WTC11 (cell line): ENCODE measurements at regions not wholly inside any gene's neighbourhood (a gene's known extent, or its start where the extent isn't known, plus 50 kb on each side); places are given as distances from the start of the nearest gene placed in this dataset.

Experiments
- ESRRA ChIP-seq: sonication (generic); formaldehyde crosslinking; IDR thresholded peaks from 2 replicates; pipeline ENCODE4 v1.8.1; 2022; ENCODE audit warnings: mild to moderate bottlenecking, missing genetic modification reagents, borderline replicate concordance
- NFYB ChIP-seq: sonication (generic); formaldehyde crosslinking; conservative IDR thresholded peaks from 2 replicates; pipeline ENCODE4 v1.8.0; 2022; ENCODE audit warnings: low read depth, missing genetic modification reagents
- SMAD3 ChIP-seq: sonication (generic); formaldehyde crosslinking; IDR thresholded peaks from 2 replicates; pipeline ENCODE4 v1.8.0; 2022; ENCODE audit warnings: missing genetic modification reagents, mild to moderate bottlenecking, borderline replicate concordance
- TEAD1 ChIP-seq: sonication (generic); formaldehyde crosslinking; IDR thresholded peaks from 2 replicates; pipeline ENCODE4 v1.8.0; 2022; ENCODE audit warnings: mild to moderate bottlenecking, missing genetic modification reagents
- TF ChIP-seq, protein P1 (sequence below): fragments of 200-600 bp; IDR thresholded peaks from 2 replicates; pipeline ENCODE4 v1.8.0; 2022; ENCODE audit warnings: antibody characterized with exemption
- TF ChIP-seq, protein P2 (sequence below): sonication (generic); formaldehyde crosslinking; IDR thresholded peaks from 2 replicates; pipeline ENCODE4 v1.8.0; 2022; ENCODE audit warnings: missing genetic modification reagents
- TF ChIP-seq, protein P3 (sequence below): fragments of 250-450 bp; sonication (Bioruptor Pico); IDR thresholded peaks from 2 replicates; pipeline ENCODE4 v1.9.0; 2021; ENCODE audit warnings: moderate library complexity, mild to moderate bottlenecking, inconsistent platforms, borderline replicate concordance
- TF ChIP-seq, protein P4 (sequence below): sonication (generic); formaldehyde crosslinking; IDR thresholded peaks from 2 replicates; pipeline ENCODE4 v1.8.1; 2022; ENCODE audit warnings: missing genetic modification reagents, borderline replicate concordance
- TF ChIP-seq, protein P5 (sequence below): fragments of 250-450 bp; sonication (Bioruptor Pico); IDR thresholded peaks from 2 replicates; pipeline ENCODE4 v1.9.0; 2021; ENCODE audit warnings: mild to moderate bottlenecking
- TF ChIP-seq, protein P6 (sequence below): sonication (generic); formaldehyde crosslinking; IDR thresholded peaks from 2 replicates; pipeline ENCODE4 v1.8.0; 2022; ENCODE audit warnings: mild to moderate bottlenecking, missing genetic modification reagents
- TF ChIP-seq, protein P7 (sequence below): sonication (generic); formaldehyde crosslinking; IDR thresholded peaks from 2 replicates; pipeline ENCODE4 v1.8.1; 2023; ENCODE audit warnings: mild to moderate bottlenecking, missing genetic modification reagents
- TF ChIP-seq, protein P8 (sequence below): sonication (generic); formaldehyde crosslinking; IDR thresholded peaks from 2 replicates; pipeline ENCODE4 v1.8.0; 2022; ENCODE audit warnings: mild to moderate bottlenecking, missing genetic modification reagents

DNA sequence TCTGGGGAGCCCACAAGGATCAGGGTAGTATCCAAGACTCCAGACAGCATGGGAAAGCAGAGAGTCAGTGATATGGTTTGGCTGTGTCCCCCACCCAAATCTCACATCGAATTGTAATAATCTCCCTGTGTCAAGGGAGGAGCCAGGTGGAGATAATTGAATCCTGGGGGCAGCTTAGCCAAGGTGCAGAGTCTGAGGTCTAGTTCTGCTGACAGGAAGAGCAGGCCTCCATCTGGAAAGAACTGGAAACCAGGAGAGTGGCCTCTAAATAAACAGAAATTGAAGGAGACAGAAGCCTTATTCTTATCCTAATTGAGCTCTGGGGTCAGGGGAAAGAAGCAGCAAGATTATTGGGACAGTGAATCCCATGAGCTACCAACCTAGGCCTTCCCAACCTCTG, 146.7 kb upstream of the NRP1 start:
- TF ChIP-seq, protein P1, sequence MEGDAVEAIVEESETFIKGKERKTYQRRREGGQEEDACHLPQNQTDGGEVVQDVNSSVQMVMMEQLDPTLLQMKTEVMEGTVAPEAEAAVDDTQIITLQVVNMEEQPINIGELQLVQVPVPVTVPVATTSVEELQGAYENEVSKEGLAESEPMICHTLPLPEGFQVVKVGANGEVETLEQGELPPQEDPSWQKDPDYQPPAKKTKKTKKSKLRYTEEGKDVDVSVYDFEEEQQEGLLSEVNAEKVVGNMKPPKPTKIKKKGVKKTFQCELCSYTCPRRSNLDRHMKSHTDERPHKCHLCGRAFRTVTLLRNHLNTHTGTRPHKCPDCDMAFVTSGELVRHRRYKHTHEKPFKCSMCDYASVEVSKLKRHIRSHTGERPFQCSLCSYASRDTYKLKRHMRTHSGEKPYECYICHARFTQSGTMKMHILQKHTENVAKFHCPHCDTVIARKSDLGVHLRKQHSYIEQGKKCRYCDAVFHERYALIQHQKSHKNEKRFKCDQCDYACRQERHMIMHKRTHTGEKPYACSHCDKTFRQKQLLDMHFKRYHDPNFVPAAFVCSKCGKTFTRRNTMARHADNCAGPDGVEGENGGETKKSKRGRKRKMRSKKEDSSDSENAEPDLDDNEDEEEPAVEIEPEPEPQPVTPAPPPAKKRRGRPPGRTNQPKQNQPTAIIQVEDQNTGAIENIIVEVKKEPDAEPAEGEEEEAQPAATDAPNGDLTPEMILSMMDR = no peak
- TF ChIP-seq ESRRA (CRISPR knock-in tag) = no peak
- TF ChIP-seq, protein P2, sequence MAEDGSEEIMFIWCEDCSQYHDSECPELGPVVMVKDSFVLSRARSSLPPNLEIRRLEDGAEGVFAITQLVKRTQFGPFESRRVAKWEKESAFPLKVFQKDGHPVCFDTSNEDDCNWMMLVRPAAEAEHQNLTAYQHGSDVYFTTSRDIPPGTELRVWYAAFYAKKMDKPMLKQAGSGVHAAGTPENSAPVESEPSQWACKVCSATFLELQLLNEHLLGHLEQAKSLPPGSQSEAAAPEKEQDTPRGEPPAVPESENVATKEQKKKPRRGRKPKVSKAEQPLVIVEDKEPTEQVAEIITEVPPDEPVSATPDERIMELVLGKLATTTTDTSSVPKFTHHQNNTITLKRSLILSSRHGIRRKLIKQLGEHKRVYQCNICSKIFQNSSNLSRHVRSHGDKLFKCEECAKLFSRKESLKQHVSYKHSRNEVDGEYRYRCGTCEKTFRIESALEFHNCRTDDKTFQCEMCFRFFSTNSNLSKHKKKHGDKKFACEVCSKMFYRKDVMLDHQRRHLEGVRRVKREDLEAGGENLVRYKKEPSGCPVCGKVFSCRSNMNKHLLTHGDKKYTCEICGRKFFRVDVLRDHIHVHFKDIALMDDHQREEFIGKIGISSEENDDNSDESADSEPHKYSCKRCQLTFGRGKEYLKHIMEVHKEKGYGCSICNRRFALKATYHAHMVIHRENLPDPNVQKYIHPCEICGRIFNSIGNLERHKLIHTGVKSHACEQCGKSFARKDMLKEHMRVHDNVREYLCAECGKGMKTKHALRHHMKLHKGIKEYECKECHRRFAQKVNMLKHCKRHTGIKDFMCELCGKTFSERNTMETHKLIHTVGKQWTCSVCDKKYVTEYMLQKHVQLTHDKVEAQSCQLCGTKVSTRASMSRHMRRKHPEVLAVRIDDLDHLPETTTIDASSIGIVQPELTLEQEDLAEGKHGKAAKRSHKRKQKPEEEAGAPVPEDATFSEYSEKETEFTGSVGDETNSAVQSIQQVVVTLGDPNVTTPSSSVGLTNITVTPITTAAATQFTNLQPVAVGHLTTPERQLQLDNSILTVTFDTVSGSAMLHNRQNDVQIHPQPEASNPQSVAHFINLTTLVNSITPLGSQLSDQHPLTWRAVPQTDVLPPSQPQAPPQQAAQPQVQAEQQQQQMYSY (CRISPR knock-in tag) = no peak
- TF ChIP-seq, protein P3, sequence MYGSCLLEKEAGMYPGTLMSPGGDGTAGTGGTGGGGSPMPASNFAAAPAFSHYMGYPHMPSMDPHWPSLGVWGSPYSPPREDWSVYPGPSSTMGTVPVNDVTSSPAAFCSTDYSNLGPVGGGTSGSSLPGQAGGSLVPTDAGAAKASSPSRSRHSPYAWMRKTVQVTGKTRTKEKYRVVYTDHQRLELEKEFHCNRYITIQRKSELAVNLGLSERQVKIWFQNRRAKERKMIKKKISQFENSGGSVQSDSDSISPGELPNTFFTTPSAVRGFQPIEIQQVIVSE (CRISPR knock-in tag) = no peak
- TF ChIP-seq, protein P4, sequence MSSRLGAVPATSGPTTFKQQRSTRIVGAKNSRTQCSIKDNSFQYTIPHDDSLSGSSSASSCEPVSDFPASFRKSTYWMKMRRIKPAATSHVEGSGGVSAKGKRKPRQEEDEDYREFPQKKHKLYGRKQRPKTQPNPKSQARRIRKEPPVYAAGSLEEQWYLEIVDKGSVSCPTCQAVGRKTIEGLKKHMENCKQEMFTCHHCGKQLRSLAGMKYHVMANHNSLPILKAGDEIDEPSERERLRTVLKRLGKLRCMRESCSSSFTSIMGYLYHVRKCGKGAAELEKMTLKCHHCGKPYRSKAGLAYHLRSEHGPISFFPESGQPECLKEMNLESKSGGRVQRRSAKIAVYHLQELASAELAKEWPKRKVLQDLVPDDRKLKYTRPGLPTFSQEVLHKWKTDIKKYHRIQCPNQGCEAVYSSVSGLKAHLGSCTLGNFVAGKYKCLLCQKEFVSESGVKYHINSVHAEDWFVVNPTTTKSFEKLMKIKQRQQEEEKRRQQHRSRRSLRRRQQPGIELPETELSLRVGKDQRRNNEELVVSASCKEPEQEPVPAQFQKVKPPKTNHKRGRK (CRISPR knock-in tag) = no peak
- TF ChIP-seq, protein P5, sequence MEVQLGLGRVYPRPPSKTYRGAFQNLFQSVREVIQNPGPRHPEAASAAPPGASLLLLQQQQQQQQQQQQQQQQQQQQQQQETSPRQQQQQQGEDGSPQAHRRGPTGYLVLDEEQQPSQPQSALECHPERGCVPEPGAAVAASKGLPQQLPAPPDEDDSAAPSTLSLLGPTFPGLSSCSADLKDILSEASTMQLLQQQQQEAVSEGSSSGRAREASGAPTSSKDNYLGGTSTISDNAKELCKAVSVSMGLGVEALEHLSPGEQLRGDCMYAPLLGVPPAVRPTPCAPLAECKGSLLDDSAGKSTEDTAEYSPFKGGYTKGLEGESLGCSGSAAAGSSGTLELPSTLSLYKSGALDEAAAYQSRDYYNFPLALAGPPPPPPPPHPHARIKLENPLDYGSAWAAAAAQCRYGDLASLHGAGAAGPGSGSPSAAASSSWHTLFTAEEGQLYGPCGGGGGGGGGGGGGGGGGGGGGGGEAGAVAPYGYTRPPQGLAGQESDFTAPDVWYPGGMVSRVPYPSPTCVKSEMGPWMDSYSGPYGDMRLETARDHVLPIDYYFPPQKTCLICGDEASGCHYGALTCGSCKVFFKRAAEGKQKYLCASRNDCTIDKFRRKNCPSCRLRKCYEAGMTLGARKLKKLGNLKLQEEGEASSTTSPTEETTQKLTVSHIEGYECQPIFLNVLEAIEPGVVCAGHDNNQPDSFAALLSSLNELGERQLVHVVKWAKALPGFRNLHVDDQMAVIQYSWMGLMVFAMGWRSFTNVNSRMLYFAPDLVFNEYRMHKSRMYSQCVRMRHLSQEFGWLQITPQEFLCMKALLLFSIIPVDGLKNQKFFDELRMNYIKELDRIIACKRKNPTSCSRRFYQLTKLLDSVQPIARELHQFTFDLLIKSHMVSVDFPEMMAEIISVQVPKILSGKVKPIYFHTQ (CRISPR knock-in tag) = no peak
- no peak for TF ChIP-seq NFYB
- TF ChIP-seq SMAD3 (CRISPR knock-in tag) = no peak
- TF ChIP-seq TEAD1 (CRISPR knock-in tag) = no peak
- TF ChIP-seq, protein P6, sequence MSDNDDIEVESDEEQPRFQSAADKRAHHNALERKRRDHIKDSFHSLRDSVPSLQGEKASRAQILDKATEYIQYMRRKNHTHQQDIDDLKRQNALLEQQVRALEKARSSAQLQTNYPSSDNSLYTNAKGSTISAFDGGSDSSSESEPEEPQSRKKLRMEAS = no peak
- TF ChIP-seq, protein P7, sequence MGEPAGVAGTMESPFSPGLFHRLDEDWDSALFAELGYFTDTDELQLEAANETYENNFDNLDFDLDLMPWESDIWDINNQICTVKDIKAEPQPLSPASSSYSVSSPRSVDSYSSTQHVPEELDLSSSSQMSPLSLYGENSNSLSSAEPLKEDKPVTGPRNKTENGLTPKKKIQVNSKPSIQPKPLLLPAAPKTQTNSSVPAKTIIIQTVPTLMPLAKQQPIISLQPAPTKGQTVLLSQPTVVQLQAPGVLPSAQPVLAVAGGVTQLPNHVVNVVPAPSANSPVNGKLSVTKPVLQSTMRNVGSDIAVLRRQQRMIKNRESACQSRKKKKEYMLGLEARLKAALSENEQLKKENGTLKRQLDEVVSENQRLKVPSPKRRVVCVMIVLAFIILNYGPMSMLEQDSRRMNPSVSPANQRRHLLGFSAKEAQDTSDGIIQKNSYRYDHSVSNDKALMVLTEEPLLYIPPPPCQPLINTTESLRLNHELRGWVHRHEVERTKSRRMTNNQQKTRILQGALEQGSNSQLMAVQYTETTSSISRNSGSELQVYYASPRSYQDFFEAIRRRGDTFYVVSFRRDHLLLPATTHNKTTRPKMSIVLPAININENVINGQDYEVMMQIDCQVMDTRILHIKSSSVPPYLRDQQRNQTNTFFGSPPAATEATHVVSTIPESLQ (CRISPR knock-in tag) = no peak
- TF ChIP-seq, protein P8, sequence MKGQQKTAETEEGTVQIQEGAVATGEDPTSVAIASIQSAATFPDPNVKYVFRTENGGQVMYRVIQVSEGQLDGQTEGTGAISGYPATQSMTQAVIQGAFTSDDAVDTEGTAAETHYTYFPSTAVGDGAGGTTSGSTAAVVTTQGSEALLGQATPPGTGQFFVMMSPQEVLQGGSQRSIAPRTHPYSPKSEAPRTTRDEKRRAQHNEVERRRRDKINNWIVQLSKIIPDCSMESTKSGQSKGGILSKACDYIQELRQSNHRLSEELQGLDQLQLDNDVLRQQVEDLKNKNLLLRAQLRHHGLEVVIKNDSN (CRISPR knock-in tag) = no peak
